ENCODE measurements at regions not wholly inside any gene's neighbourhood (a gene's known extent, or its start where the extent isn't known, plus 50 kb on each side); places are given as distances from the start of the nearest gene placed in this dataset.

DNA sequence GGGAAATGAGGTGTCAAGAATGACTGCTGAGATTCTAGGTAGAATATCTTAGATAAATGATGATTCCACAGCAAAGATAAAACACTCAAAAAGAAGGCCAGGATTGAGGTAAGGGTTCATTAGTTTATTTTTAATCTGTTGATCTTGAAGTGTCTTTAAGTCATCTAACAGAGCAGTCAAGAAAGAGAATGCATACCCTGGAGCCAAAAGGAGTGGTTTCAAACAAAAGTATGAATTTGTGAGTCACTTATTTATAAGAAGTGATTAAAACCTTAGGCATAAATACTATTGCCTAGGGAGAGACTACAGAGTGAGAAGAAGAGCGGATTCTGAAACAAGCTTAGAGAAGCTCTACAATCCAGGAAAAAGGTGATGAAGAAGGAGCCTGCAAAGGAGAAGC, 541.0 kb downstream of the DTWD2 start:
- no peak overlapping the region for H3K9ac ChIP-seq (ENCODE audit: insufficient read depth in 1 of 2, low read length in 2 of 2)
- TF ChIP-seq, protein P1, sequence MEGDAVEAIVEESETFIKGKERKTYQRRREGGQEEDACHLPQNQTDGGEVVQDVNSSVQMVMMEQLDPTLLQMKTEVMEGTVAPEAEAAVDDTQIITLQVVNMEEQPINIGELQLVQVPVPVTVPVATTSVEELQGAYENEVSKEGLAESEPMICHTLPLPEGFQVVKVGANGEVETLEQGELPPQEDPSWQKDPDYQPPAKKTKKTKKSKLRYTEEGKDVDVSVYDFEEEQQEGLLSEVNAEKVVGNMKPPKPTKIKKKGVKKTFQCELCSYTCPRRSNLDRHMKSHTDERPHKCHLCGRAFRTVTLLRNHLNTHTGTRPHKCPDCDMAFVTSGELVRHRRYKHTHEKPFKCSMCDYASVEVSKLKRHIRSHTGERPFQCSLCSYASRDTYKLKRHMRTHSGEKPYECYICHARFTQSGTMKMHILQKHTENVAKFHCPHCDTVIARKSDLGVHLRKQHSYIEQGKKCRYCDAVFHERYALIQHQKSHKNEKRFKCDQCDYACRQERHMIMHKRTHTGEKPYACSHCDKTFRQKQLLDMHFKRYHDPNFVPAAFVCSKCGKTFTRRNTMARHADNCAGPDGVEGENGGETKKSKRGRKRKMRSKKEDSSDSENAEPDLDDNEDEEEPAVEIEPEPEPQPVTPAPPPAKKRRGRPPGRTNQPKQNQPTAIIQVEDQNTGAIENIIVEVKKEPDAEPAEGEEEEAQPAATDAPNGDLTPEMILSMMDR (IDR thresholded peaks at IDR 0.05; ENCODE audit: control extremely low read depth, extremely low read depth) = no peak
- no peaks in the 10 kb centered on the region for H3K27me3 ChIP-seq (ENCODE audit: control insufficient read depth in 3 of 3, insufficient read depth in 3 of 3, low read length in 2 of 3)
- H3K27ac ChIP-seq (ENCODE audit: low read depth in 1 of 2, low read length in 1 of 2) = no peak overlapping the region
- DNase-seq (no peak), ATAC-seq (ENCODE audit: insufficient read depth, low FRiP score) (no peak)
- no peaks in the 10 kb centered on the region for H3K9me3 ChIP-seq (ENCODE audit: control insufficient read depth in 4 of 4, insufficient read depth in 3 of 4, low read length in 3 of 4)
- 97 to 100% methylated on average over 1 of the region's 1 CpG for WGBS, 2 donors
- H3K4me3 ChIP-seq = no peak overlapping the region
- H3K4me1 ChIP-seq (ENCODE audit: control insufficient read depth in 5 of 5, insufficient read depth in 5 of 5, low read length in 5 of 5) = no peaks in the 10 kb centered on the region
- H3K36me3 ChIP-seq (ENCODE audit: control insufficient read depth in 4 of 4, insufficient read depth in 4 of 4, low read length in 4 of 4) = no peaks in the 10 kb centered on the region

DNA sequence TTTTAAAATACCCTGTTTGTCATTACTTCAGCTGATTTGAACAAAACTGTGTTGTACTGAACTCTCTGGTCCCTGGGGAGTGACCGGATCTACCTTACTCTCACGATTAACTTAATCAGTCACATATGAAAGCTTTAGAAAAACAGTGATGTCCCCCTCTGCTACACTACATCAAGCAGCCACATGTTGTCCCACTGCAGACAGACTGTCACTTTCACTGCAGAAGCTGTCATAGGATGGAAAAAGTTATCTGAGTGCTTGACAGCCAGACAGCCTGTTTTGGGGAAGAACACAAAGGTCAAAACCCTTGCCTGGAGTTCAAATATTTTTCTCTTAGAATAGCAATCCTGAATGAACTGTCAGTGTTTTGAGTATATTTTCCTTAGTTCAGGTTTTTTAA, 546.4 kb downstream of the DTWD2 start:
- Histone ChIP-seq H3K36me3 (ENCODE audit: control insufficient read depth in 4 of 4, insufficient read depth in 4 of 4, low read length in 4 of 4) (no peaks in the 10 kb centered on the region), H3K9ac (ENCODE audit: insufficient read depth in 1 of 2, low read length in 2 of 2) (no peak overlapping the region), H3K4me3 (no peak overlapping the region), H3K27me3 (ENCODE audit: control insufficient read depth in 3 of 3, insufficient read depth in 3 of 3, low read length in 2 of 3) (no peaks in the 10 kb centered on the region), H3K4me1 (ENCODE audit: control insufficient read depth in 5 of 5, insufficient read depth in 5 of 5, low read length in 5 of 5) (no peaks in the 10 kb centered on the region), H3K27ac (ENCODE audit: low read depth in 1 of 2, low read length in 1 of 2) (no peak overlapping the region), H3K9me3 (ENCODE audit: control insufficient read depth in 4 of 4, insufficient read depth in 3 of 4, low read length in 3 of 4) (no peaks in the 10 kb centered on the region)
- DNase-seq (no peak), ATAC-seq (ENCODE audit: insufficient read depth, low FRiP score) (no peak)
- TF ChIP-seq, protein P1 (IDR thresholded peaks at IDR 0.05; ENCODE audit: control extremely low read depth, extremely low read depth) = no peak
- WGBS, 2 donors = 84 to 93% methylated on average over 2 of the region's 2 CpGs

DNA sequence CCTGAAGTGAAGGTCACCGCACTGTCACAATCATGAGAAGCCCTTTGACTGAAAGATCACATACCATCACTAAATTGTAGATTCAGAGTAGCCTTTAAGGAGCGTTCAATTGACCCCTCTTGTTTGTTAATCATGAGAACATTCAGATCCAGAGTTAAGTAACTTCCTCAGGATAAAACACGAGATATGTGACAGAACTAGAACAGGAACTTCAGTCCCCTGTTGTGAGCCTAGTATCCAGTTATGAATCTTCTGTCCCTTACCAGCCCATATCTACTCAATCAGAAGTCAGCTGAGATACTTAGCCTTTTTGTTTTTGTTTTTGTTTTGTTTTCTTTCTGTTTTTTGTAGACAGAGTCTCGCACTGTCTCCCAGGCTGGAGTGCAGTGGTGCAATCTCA, 547.3 kb downstream of the DTWD2 start:
- Histone ChIP-seq H3K4me1 (ENCODE audit: control insufficient read depth in 5 of 5, insufficient read depth in 5 of 5, low read length in 5 of 5) (no peaks in the 10 kb centered on the region), H3K9me3 (ENCODE audit: control insufficient read depth in 4 of 4, insufficient read depth in 3 of 4, low read length in 3 of 4) (no peaks in the 10 kb centered on the region), H3K4me3 (no peak overlapping the region), H3K27ac (ENCODE audit: low read depth in 1 of 2, low read length in 1 of 2) (no peak overlapping the region), H3K36me3 (ENCODE audit: control insufficient read depth in 4 of 4, insufficient read depth in 4 of 4, low read length in 4 of 4) (no peaks in the 10 kb centered on the region), H3K9ac (ENCODE audit: insufficient read depth in 1 of 2, low read length in 2 of 2) (no peak overlapping the region), H3K27me3 (ENCODE audit: control insufficient read depth in 3 of 3, insufficient read depth in 3 of 3, low read length in 2 of 3) (no peaks in the 10 kb centered on the region)
- 74 to 76% methylated on average over 4 of the region's 4 CpGs for WGBS, 2 donors
- ATAC-seq (ENCODE audit: insufficient read depth, low FRiP score) (no peak), DNase-seq (no peak)
- TF ChIP-seq, protein P1 (IDR thresholded peaks at IDR 0.05; ENCODE audit: control extremely low read depth, extremely low read depth) = no peak

DNA sequence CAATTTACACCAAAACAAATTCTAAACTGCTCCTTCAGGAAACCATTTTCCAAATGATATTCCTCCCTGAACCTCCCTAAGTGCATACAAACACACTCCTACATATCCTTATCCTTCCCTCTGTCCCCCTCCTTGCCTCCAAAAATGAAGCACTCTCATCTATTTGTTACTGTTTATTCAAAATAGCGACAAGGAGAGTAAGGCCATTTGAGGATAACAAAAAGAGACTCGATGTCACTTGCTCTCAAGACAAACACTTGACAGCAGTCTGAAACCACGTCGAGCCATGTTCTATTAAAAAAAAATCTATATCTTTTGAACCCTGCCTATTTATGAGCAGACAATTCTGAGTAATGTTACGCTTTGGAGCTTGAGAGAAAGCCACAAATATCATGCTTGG, 547.9 kb downstream of the DTWD2 start:
- Histone ChIP-seq H3K9ac (ENCODE audit: insufficient read depth in 1 of 2, low read length in 2 of 2) (no peak overlapping the region), H3K4me1 (ENCODE audit: control insufficient read depth in 5 of 5, insufficient read depth in 5 of 5, low read length in 5 of 5) (no peaks in the 10 kb centered on the region), H3K4me3 (no peak overlapping the region), H3K9me3 (ENCODE audit: control insufficient read depth in 4 of 4, insufficient read depth in 3 of 4, low read length in 3 of 4) (no peaks in the 10 kb centered on the region), H3K36me3 (ENCODE audit: control insufficient read depth in 4 of 4, insufficient read depth in 4 of 4, low read length in 4 of 4) (no peaks in the 10 kb centered on the region), H3K27ac (ENCODE audit: low read depth in 1 of 2, low read length in 1 of 2) (no peak overlapping the region), H3K27me3 (ENCODE audit: control insufficient read depth in 3 of 3, insufficient read depth in 3 of 3, low read length in 2 of 3) (no peaks in the 10 kb centered on the region)
- TF ChIP-seq, protein P1 (IDR thresholded peaks at IDR 0.05; ENCODE audit: control extremely low read depth, extremely low read depth) = no peak
- no peak for ATAC-seq (ENCODE audit: insufficient read depth, low FRiP score)
- no peak for DNase-seq
- 68 to 77% methylated on average over 5 of the region's 5 CpGs for WGBS, 2 donors
